ENCODE measurements at regions not wholly inside any gene's neighbourhood (a gene's known extent, or its start where the extent isn't known, plus 50 kb on each side); places are given as distances from the start of the nearest gene placed in this dataset.

GRCh38 chr5:124200381-124200780, 546.1 kb downstream of the ZNF608 start:
- Histone ChIP-seq H3K4me1 (ENCODE audit: control insufficient read depth in 4 of 4, insufficient read depth in 4 of 4, low read length in 3 of 4) (no peaks in the 10 kb centered on the region), H3K27ac (ENCODE audit: low read depth in 1 of 2, low read length in 2 of 2) (no peak overlapping the region), H3K4me3 (ENCODE audit: low read depth in 1 of 3, low read length in 3 of 3) (no peak overlapping the region), H3K9me3 (ENCODE audit: control insufficient read depth in 4 of 4, low read length in 3 of 4) (peaks cover 0 to 5% (median 3%) of the 10 kb centered on the region in 4 donors), H3K36me3 (ENCODE audit: control insufficient read depth in 4 of 4, insufficient read depth in 3 of 4, low read depth in 1 of 4, low read length in 3 of 4) (no peaks in the 10 kb centered on the region), H3K27me3 (ENCODE audit: control insufficient read depth in 4 of 4, insufficient read depth in 4 of 4, low read length in 3 of 4) (no peaks in the 10 kb centered on the region), H3K9ac (ENCODE audit: low read depth in 1 of 2, low read length in 2 of 2) (no peak overlapping the region)
- WGBS = 64% methylated on average over 1 of the region's 1 CpG
- DNase-seq (ENCODE audit: low spot score) = no peak
- TF ChIP-seq TAF1 (conservative IDR thresholded peaks at IDR 0.05) = no peak
- TF ChIP-seq HNF4G (IDR thresholded peaks at IDR 0.05) = no peak
- TF ChIP-seq MAX (IDR thresholded peaks at IDR 0.05) = no peak
- no peak for TF ChIP-seq CTCF (IDR thresholded peaks at IDR 0.05; ENCODE audit: low read depth, low read length, missing input control)
- no peak for TF ChIP-seq EGR1 (IDR thresholded peaks at IDR 0.05; ENCODE audit: low read depth in 2 of 2)
- TF ChIP-seq FOXA2 (IDR thresholded peaks at IDR 0.05) = no peak
- TF ChIP-seq ZBTB33 (IDR thresholded peaks at IDR 0.05) = no peak
- TF ChIP-seq RAD21 (IDR thresholded peaks at IDR 0.05) = no peak
- TF ChIP-seq FOXA1 (IDR thresholded peaks at IDR 0.05) = no peak
- no peak for TF ChIP-seq JUND (IDR thresholded peaks at IDR 0.05)
- no peak for TF ChIP-seq GABPA (IDR thresholded peaks at IDR 0.05 in 1 of 2, conservative IDR thresholded peaks at IDR 0.05 in 1 of 2)
- TF ChIP-seq RXRA (IDR thresholded peaks at IDR 0.05) = no peak
- TF ChIP-seq NR2F2 (IDR thresholded peaks at IDR 0.05) = no peak
- no peak for TF ChIP-seq REST (IDR thresholded peaks at IDR 0.05)
- no peak for TF ChIP-seq HNF4A (conservative IDR thresholded peaks at IDR 0.05)
- no peak for TF ChIP-seq ATF3 (IDR thresholded peaks at IDR 0.05)

- Histone ChIP-seq H3K9ac (ENCODE audit: low read depth in 1 of 2, low read length in 2 of 2) (no peak overlapping the region), H3K9me3 (ENCODE audit: control insufficient read depth in 4 of 4, low read length in 3 of 4) (peaks cover 0 to 5% (median 3%) of the 10 kb centered on the region in 4 donors), H3K4me1 (ENCODE audit: control insufficient read depth in 4 of 4, insufficient read depth in 4 of 4, low read length in 3 of 4) (no peaks in the 10 kb centered on the region), H3K4me3 (ENCODE audit: low read depth in 1 of 3, low read length in 3 of 3) (no peak overlapping the region), H3K27me3 (ENCODE audit: control insufficient read depth in 4 of 4, insufficient read depth in 4 of 4, low read length in 3 of 4) (no peaks in the 10 kb centered on the region), H3K27ac (ENCODE audit: low read depth in 1 of 2, low read length in 2 of 2) (no peak overlapping the region), H3K36me3 (ENCODE audit: control insufficient read depth in 4 of 4, insufficient read depth in 3 of 4, low read depth in 1 of 4, low read length in 3 of 4) (no peaks in the 10 kb centered on the region)
- 77% methylated on average over 3 of the region's 3 CpGs for WGBS
- no peak for DNase-seq (ENCODE audit: low spot score)
- no peak for TF ChIP-seq MAX (IDR thresholded peaks at IDR 0.05)
- TF ChIP-seq ATF3 (IDR thresholded peaks at IDR 0.05) = no peak
- TF ChIP-seq ZBTB33 (IDR thresholded peaks at IDR 0.05) = no peak
- no peak for TF ChIP-seq YY1 (IDR thresholded peaks at IDR 0.05)
- TF ChIP-seq NR2F2 (IDR thresholded peaks at IDR 0.05) = no peak
- TF ChIP-seq JUND (IDR thresholded peaks at IDR 0.05) = no peak
- no peak for TF ChIP-seq FOXA2 (IDR thresholded peaks at IDR 0.05)
- TF ChIP-seq GABPA (IDR thresholded peaks at IDR 0.05 in 1 of 2, conservative IDR thresholded peaks at IDR 0.05 in 1 of 2) = no peak
- TF ChIP-seq HNF4A (conservative IDR thresholded peaks at IDR 0.05) = no peak
These were observed 546.5 kb downstream of the ZNF608 start for GRCh38 chr5:124199893-124200292.
